Activated T-cell treated with anti-CD3 and anti-CD28 coated beads, Interleukin-2, amount 50 U/mL, for 72 hours (primary cell): ENCODE measurements at regions not wholly inside any gene's neighbourhood (a gene's known extent, or its start where the extent isn't known, plus 50 kb on each side); places are given as distances from the start of the nearest gene placed in this dataset.

ENCODE experiments used
- ATAC-seq, 2 donors: fragments of 150-1000 bp; cut with Tn5 transposase; replicated peaks in 1 of 2; 2 replicates each; pipeline ENCODE4 v1.10.0; 2021; ENCODE audit warnings: moderate library complexity in 2 of 2, mild to moderate bottlenecking in 1 of 2
- DNase-seq, 2 donors: peaks; one replicate each; pipeline ENCODE4 v3.0.0; 2021 to 2022; ENCODE audit warnings: mixed read lengths in 1 of 2
- H3K27ac Mint-ChIP-seq: one replicate; pipeline ENCODE4 v1.8.0; 2022; ENCODE audit warnings: mild to moderate bottlenecking, moderate library complexity, mixed read lengths
- H3K27me3 Mint-ChIP-seq: one replicate; pipeline ENCODE4 v1.8.0; 2022; ENCODE audit warnings: low read depth, mixed read lengths
- H3K36me3 Mint-ChIP-seq, 2 donors: one replicate each; pipeline ENCODE4 v1.8.0; 2022; ENCODE audit warnings: mixed read lengths in 2 of 2, mild to moderate bottlenecking in 1 of 2; ENCODE audit not compliant: insufficient read depth in 2 of 2
- H3K4me1 Mint-ChIP-seq: one replicate; pipeline ENCODE4 v1.8.0; 2022; ENCODE audit warnings: low read depth, mixed read lengths
- H3K4me3 Mint-ChIP-seq, 2 donors: one replicate each; pipeline ENCODE4 v1.8.0; 2022; ENCODE audit warnings: mild to moderate bottlenecking in 2 of 2, mixed read lengths in 2 of 2, moderate library complexity in 2 of 2
- H3K9me3 Mint-ChIP-seq, 2 donors: one replicate each; pipeline ENCODE4 v1.8.0; 2022; ENCODE audit warnings: mixed read lengths in 2 of 2

DNA sequence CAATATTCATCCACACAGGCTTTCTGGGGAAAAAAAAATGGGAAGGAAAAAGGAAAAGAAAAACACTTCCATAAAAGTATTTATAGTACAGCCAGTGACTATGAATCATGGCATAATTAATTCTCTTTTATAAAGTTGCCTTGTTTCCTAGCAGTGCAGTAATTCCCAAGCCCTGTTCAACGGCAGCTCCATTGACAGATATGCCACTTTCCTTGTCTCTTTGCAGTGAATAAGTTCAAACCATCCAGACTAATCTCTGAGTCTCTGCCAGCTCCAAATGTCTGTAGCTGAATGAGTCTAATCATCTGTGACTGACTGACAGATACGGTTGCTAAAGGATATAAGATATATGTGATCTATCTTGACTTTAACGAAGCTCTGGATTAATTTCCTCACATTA, 52.9 kb upstream of the KCNJ16 start:
- no peak for DNase-seq
- no peak overlapping the region for H3K4me3 Mint-ChIP-seq
- ATAC-seq: no peak
- H3K36me3 Mint-ChIP-seq: no peaks in the 10 kb centered on the region
- H3K27ac Mint-ChIP-seq: no peak overlapping the region
- H3K9me3 Mint-ChIP-seq: peaks cover 1 to 3% of the 10 kb centered on the region in 2 donors
- no peaks in the 10 kb centered on the region for H3K4me1 Mint-ChIP-seq
- no peaks in the 10 kb centered on the region for H3K27me3 Mint-ChIP-seq

- H3K27me3 Mint-ChIP-seq: peaks cover 4% of the 10 kb centered on the region
- no peaks in the 10 kb centered on the region for H3K4me1 Mint-ChIP-seq
- no peak overlapping the region for H3K27ac Mint-ChIP-seq
- no peak for ATAC-seq
- H3K9me3 Mint-ChIP-seq: peaks cover 1 to 3% of the 10 kb centered on the region in 2 donors
- H3K4me3 Mint-ChIP-seq: no peak overlapping the region
- no peak for DNase-seq
- no peaks in the 10 kb centered on the region for H3K36me3 Mint-ChIP-seq
Measured at GRCh38 chr17:70024253-70024652, 50.8 kb upstream of the KCNJ16 start.
